ENCODE measurements at regions not wholly inside any gene's neighbourhood (a gene's known extent, or its start where the extent isn't known, plus 50 kb on each side); places are given as distances from the start of the nearest gene placed in this dataset.

- no peak for DNase-seq
Measured at GRCh38 chr15:56868170-56868569, 50.3 kb upstream of the TCF12 start.

GRCh38 chr15:56866803-56867202 lies 51.6 kb upstream of the TCF12 start:
- no peak for DNase-seq

GRCh38 chr15:56857828-56858227 lies 60.6 kb upstream of the TCF12 start:
- no peak for DNase-seq

- no peak for DNase-seq
Measured at GRCh38 chr15:56856934-56857333, 61.5 kb upstream of the TCF12 start.

GRCh38 chr15:56844892-56845291 lies 73.6 kb upstream of the TCF12 start:
- DNase-seq, result no peak

GRCh38 chr15:56844471-56844870 lies 74.0 kb upstream of the TCF12 start:
- DNase-seq, result no peak

- DNase-seq, result no peak
Measured at GRCh38 chr15:56839641-56840040, 78.8 kb upstream of the TCF12 start.

- no peak for DNase-seq
Measured at GRCh38 chr15:56839099-56839498, 79.3 kb upstream of the TCF12 start.

- DNase-seq, result no peak
Measured at GRCh38 chr15:56838085-56838484, 80.4 kb upstream of the TCF12 start.

GRCh38 chr15:56837273-56837672 lies 81.2 kb upstream of the TCF12 start:
- DNase-seq, result no peak

- no peak for DNase-seq
Measured at GRCh38 chr15:56835718-56836171, 82.7 kb upstream of the TCF12 start.

- no peak for DNase-seq
Measured at GRCh38 chr15:56832125-56832524, 86.3 kb upstream of the TCF12 start.

GRCh38 chr15:56831467-56832005 lies 86.9 kb upstream of the TCF12 start:
- no peak for DNase-seq

- DNase-seq, result no peak
Measured at GRCh38 chr15:56824175-56824574, 90.9 kb upstream of the ZNF280D start.

GRCh38 chr15:56821721-56822425 lies 88.6 kb upstream of the ZNF280D start:
- DNase-seq, result peak; percentile 53 to 64

- DNase-seq, result no peak
Measured at GRCh38 chr15:56820333-56820732, 87.0 kb upstream of the ZNF280D start.

GRCh38 chr15:56817321-56818080 lies 84.2 kb upstream of the ZNF280D start:
- no peak for DNase-seq

GRCh38 chr15:56816781-56817180 lies 83.5 kb upstream of the ZNF280D start:
- no peak for DNase-seq

GRCh38 chr15:56815247-56815646 lies 81.9 kb upstream of the ZNF280D start:
- DNase-seq, result peak in 1 of 2 experiments; percentile 18

GRCh38 chr15:56814429-56814828 lies 81.1 kb upstream of the ZNF280D start:
- DNase-seq, result no peak

GRCh38 chr15:56813995-56814394 lies 80.7 kb upstream of the ZNF280D start:
- no peak for DNase-seq

GRCh38 chr15:56812961-56813360 lies 79.7 kb upstream of the ZNF280D start:
- no peak for DNase-seq

GRCh38 chr15:56812221-56812620 lies 78.9 kb upstream of the ZNF280D start:
- DNase-seq, result no peak

- DNase-seq, result no peak
Measured at GRCh38 chr15:56811586-56811985, 78.3 kb upstream of the ZNF280D start.
